CD4-positive, alpha-beta T cell (primary cell): ENCODE measurements at regions not wholly inside any gene's neighbourhood (a gene's known extent, or its start where the extent isn't known, plus 50 kb on each side); places are given as distances from the start of the nearest gene placed in this dataset.

Source experiments
- ATAC-seq: fragments of 200-7000 bp; cut with Tn5 transposase; one replicate; pipeline ENCODE4 v1.10.0; 2022; ENCODE audit warnings: mild to moderate bottlenecking; ENCODE audit not compliant: poor library complexity
- CTCF ChIA-PET: fragments of 350-600 bp; sonication (Branson Sonifier 250); formaldehyde crosslinking; loops from one replicate; lab custom pipeline; 2021; ENCODE audit warnings: antibody characterized with exemption, inconsistent platforms; lab: Charles Lee
- POLR2A ChIA-PET: fragments of 350-600 bp; sonication (Branson Sonifier 250); formaldehyde crosslinking; loops from one replicate; lab custom pipeline; 2021; ENCODE audit warnings: antibody characterized with exemption, inconsistent platforms; lab: Charles Lee
- DNase-seq, 14 experiments: peaks; one replicate each; pipeline ENCODE4 v3.0.0-alpha.2; 2013 to 2020; ENCODE audit warnings: mixed read lengths in 2 of 14
- H3K27ac ChIP-seq, 2 donors: one replicate each; pipeline versions ENCODE4 v1.5.1 to v1.7.0; 2013; ENCODE audit warnings: low read length in 2 of 2, low read depth in 1 of 2, mild to moderate bottlenecking in 1 of 2
- H3K27me3 ChIP-seq, 2 experiments: 1 replicate in 1 of 2; 2 replicates in 1 of 2; pipeline versions ENCODE4 v1.6.1 to v1.7.0; 2013; ENCODE audit warnings: low read length in 2 of 2, control low read depth in 1 of 2, mild to moderate bottlenecking in 1 of 2, moderate library complexity in 1 of 2; ENCODE audit not compliant: insufficient read depth in 2 of 2, control insufficient read depth in 1 of 2
- H3K36me3 ChIP-seq: one replicate; pipeline ENCODE4 v1.6.1; 2013; ENCODE audit warnings: low read length, control low read depth; ENCODE audit not compliant: insufficient read depth
- H3K4me1 ChIP-seq: one replicate; pipeline ENCODE4 v1.6.1; 2013; ENCODE audit warnings: low read length, control low read depth; ENCODE audit not compliant: insufficient read depth
- H3K4me3 ChIP-seq: one replicate; pipeline ENCODE4 v1.5.1; 2013; ENCODE audit warnings: mild to moderate bottlenecking, low read length, moderate library complexity
- H3K9me3 ChIP-seq, 2 experiments: 1 replicate in 1 of 2; 2 replicates in 1 of 2; pipeline versions ENCODE4 v1.6.1 to v1.7.0; 2013; ENCODE audit warnings: low read length in 2 of 2, mild to moderate bottlenecking in 2 of 2, control low read depth in 1 of 2, moderate library complexity in 1 of 2; ENCODE audit not compliant: control insufficient read depth in 1 of 2, insufficient read depth in 1 of 2
- H3K27ac Mint-ChIP-seq: one replicate; pipeline ENCODE4 v1.8.0; 2020; ENCODE audit warnings: mixed read lengths
- H3K27me3 Mint-ChIP-seq: one replicate; pipeline ENCODE4 v1.8.0; 2021; ENCODE audit warnings: mixed read lengths
- H3K36me3 Mint-ChIP-seq: one replicate; pipeline ENCODE4 v1.8.0; 2021; ENCODE audit warnings: low read depth, mixed read lengths
- H3K4me1 Mint-ChIP-seq: one replicate; pipeline ENCODE4 v1.8.0; 2021; ENCODE audit warnings: low read depth, mixed read lengths
- H3K4me3 Mint-ChIP-seq: one replicate; pipeline ENCODE4 v1.8.0; 2020; ENCODE audit warnings: mild to moderate bottlenecking, mixed read lengths
- H3K9me3 Mint-ChIP-seq: one replicate; pipeline ENCODE4 v1.8.0; 2020; ENCODE audit warnings: mixed read lengths
- CTCF ChIP-seq: fragments of 200-600 bp; IDR thresholded peaks from one replicate; pipeline ENCODE4 v1.8.0; 2022; ENCODE audit warnings: antibody characterized with exemption, mild to moderate bottlenecking
- intact Hi-C, 2 experiments: fragments of 100-400 bp; cut with DNase I in 1 of 2; cut with micrococcal nuclease in 1 of 2; formaldehyde crosslinking; loops; one replicate each; pipeline versions ENCODE4 v1.15.1 to v1.9.0; 2023 to 2025; cut with DNase I, micrococcal nuclease

- Histone ChIP-seq H3K36me3 (no peaks in the 10 kb centered on the region), H3K4me3 (no peak overlapping the region), H3K4me1 (no peaks in the 10 kb centered on the region), H3K9me3 (no peaks in the 10 kb centered on the region), H3K27ac (no peak overlapping the region), H3K27me3 (peaks cover 0 to 5% of the 10 kb centered on the region in 2 experiments)
- no peaks in the 10 kb centered on the region for H3K36me3 Mint-ChIP-seq
- POLR2A ChIA-PET = no interaction called here
- TF ChIP-seq CTCF = no peak
- no peaks in the 10 kb centered on the region for H3K4me1 Mint-ChIP-seq
- peaks cover 11% of the 10 kb centered on the region for H3K27me3 Mint-ChIP-seq
- H3K27ac Mint-ChIP-seq = no peak overlapping the region
- intact Hi-C loops = no loop called here
- H3K4me3 Mint-ChIP-seq = no peak overlapping the region
- H3K9me3 Mint-ChIP-seq = no peaks in the 10 kb centered on the region
- DNase-seq = no peak
- CTCF ChIA-PET = no interaction called here
- ATAC-seq = no peak
Observed at GRCh38 chr13:44231786-44232516, 141.7 kb upstream of the SERP2 start.

GRCh38 chr13:44232774-44233173 lies 140.8 kb upstream of the SERP2 start:
- Mint-ChIP-seq H3K9me3 (no peaks in the 10 kb centered on the region), H3K4me3 (no peak overlapping the region), H3K27me3 (peaks cover 11% of the 10 kb centered on the region), H3K36me3 (no peaks in the 10 kb centered on the region), H3K4me1 (no peaks in the 10 kb centered on the region), H3K27ac (no peak overlapping the region)
- peaks cover 0 to 5% of the 10 kb centered on the region in 2 experiments for H3K27me3 ChIP-seq
- no peak for ATAC-seq
- no peak for DNase-seq
- no peaks in the 10 kb centered on the region for H3K9me3 ChIP-seq
- no peak for TF ChIP-seq CTCF
- no peaks in the 10 kb centered on the region for H3K4me1 ChIP-seq
- ChIA-PET POLR2A (no interaction called here), CTCF (no interaction called here)
- intact Hi-C loops = no loop called here
- H3K27ac ChIP-seq = no peak overlapping the region
- no peaks in the 10 kb centered on the region for H3K36me3 ChIP-seq
- no peak overlapping the region for H3K4me3 ChIP-seq

GRCh38 chr13:44234566-44234965 lies 139.1 kb upstream of the SERP2 start:
- no peaks in the 10 kb centered on the region for H3K4me1 Mint-ChIP-seq
- intact Hi-C loops = no loop called here
- no peak overlapping the region for H3K27ac Mint-ChIP-seq
- H3K9me3 ChIP-seq = no peaks in the 10 kb centered on the region
- ChIA-PET CTCF (no interaction called here), POLR2A (no interaction called here)
- no peak for ATAC-seq
- peaks cover 11% of the 10 kb centered on the region for H3K27me3 Mint-ChIP-seq
- H3K36me3 ChIP-seq = no peaks in the 10 kb centered on the region
- H3K27ac ChIP-seq = no peak overlapping the region
- H3K4me3 Mint-ChIP-seq = no peak overlapping the region
- no peak for DNase-seq
- H3K27me3 ChIP-seq = peaks cover 0 to 5% of the 10 kb centered on the region in 2 experiments
- no peak for TF ChIP-seq CTCF
- no peak overlapping the region for H3K4me3 ChIP-seq
- no peaks in the 10 kb centered on the region for H3K9me3 Mint-ChIP-seq
- H3K36me3 Mint-ChIP-seq = no peaks in the 10 kb centered on the region
- H3K4me1 ChIP-seq = no peaks in the 10 kb centered on the region
